ES-I3 (cell line): ENCODE measurements at regions not wholly inside any gene's neighbourhood (a gene's known extent, or its start where the extent isn't known, plus 50 kb on each side); places are given as distances from the start of the nearest gene placed in this dataset.

Experiments
- H3K36me3 ChIP-seq: 2 replicates; pipeline ENCODE4 v1.6.1; 2013; ENCODE audit warnings: mild to moderate bottlenecking, low read length, control low read depth, moderate library complexity; ENCODE audit not compliant: insufficient read depth
- H3K4me1 ChIP-seq: 2 replicates; pipeline ENCODE4 v1.6.1; 2013; ENCODE audit warnings: mild to moderate bottlenecking, control low read depth, low read length; ENCODE audit not compliant: insufficient read depth
- H3K9ac ChIP-seq: 2 replicates; pipeline ENCODE4 v1.6.1; 2013; ENCODE audit warnings: low read depth, mild to moderate bottlenecking, low read length, moderate library complexity
- H3K9me3 ChIP-seq: 2 replicates; pipeline ENCODE4 v1.6.1; 2013; ENCODE audit warnings: mild to moderate bottlenecking, low read length, moderate library complexity; ENCODE audit not compliant: control insufficient read depth, insufficient read depth

- no peak overlapping the region for H3K9ac ChIP-seq
- no peaks in the 10 kb centered on the region for H3K36me3 ChIP-seq
- H3K9me3 ChIP-seq, result no peaks in the 10 kb centered on the region
- H3K4me1 ChIP-seq, result no peaks in the 10 kb centered on the region
Measured at GRCh38 chr2:7333189-7333765, 416.1 kb downstream of the RNF144A start.

GRCh38 chr2:7333960-7334493 lies 416.8 kb downstream of the RNF144A start:
- Histone ChIP-seq H3K9me3 (no peaks in the 10 kb centered on the region), H3K36me3 (no peaks in the 10 kb centered on the region), H3K9ac (no peak overlapping the region), H3K4me1 (no peaks in the 10 kb centered on the region)

GRCh38 chr2:7338961-7339360 lies 421.7 kb downstream of the RNF144A start:
- Histone ChIP-seq H3K9me3 (no peaks in the 10 kb centered on the region), H3K4me1 (no peaks in the 10 kb centered on the region), H3K36me3 (no peaks in the 10 kb centered on the region), H3K9ac (no peak overlapping the region)

GRCh38 chr2:7346336-7346735 lies 429.1 kb downstream of the RNF144A start:
- Histone ChIP-seq H3K36me3 (no peaks in the 10 kb centered on the region), H3K9ac (no peak overlapping the region), H3K4me1 (no peaks in the 10 kb centered on the region), H3K9me3 (no peaks in the 10 kb centered on the region)

GRCh38 chr2:7348761-7349160 lies 431.5 kb downstream of the RNF144A start:
- no peaks in the 10 kb centered on the region for H3K36me3 ChIP-seq
- H3K9me3 ChIP-seq, result no peaks in the 10 kb centered on the region
- no peaks in the 10 kb centered on the region for H3K4me1 ChIP-seq
- no peak overlapping the region for H3K9ac ChIP-seq

GRCh38 chr2:7352191-7352590 lies 435.0 kb downstream of the RNF144A start:
- H3K9ac ChIP-seq, result no peak overlapping the region

GRCh38 chr2:7353571-7353970 lies 436.4 kb downstream of the RNF144A start:
- no peak overlapping the region for H3K9ac ChIP-seq
- H3K36me3 ChIP-seq, result no peaks in the 10 kb centered on the region
- no peaks in the 10 kb centered on the region for H3K9me3 ChIP-seq
- H3K4me1 ChIP-seq, result no peaks in the 10 kb centered on the region

More at GRCh38 chr2:7352191-7352590, 435.0 kb downstream of the RNF144A start:
- H3K4me1 ChIP-seq, result no peaks in the 10 kb centered on the region
- no peaks in the 10 kb centered on the region for H3K9me3 ChIP-seq
- H3K36me3 ChIP-seq, result no peaks in the 10 kb centered on the region

- H3K4me1 ChIP-seq, result no peaks in the 10 kb centered on the region
- H3K9me3 ChIP-seq, result no peaks in the 10 kb centered on the region
- no peaks in the 10 kb centered on the region for H3K36me3 ChIP-seq
Measured at GRCh38 chr2:7355781-7356180, 438.6 kb downstream of the RNF144A start.

GRCh38 chr2:7356909-7357584 lies 439.8 kb downstream of the RNF144A start:
- Histone ChIP-seq H3K9me3 (no peaks in the 10 kb centered on the region), H3K4me1 (no peaks in the 10 kb centered on the region), H3K36me3 (no peaks in the 10 kb centered on the region), H3K9ac (no peak overlapping the region)

More at GRCh38 chr2:7355781-7356180, 438.6 kb downstream of the RNF144A start:
- no peak overlapping the region for H3K9ac ChIP-seq

- no peaks in the 10 kb centered on the region for H3K4me1 ChIP-seq
- H3K36me3 ChIP-seq, result no peaks in the 10 kb centered on the region
- H3K9me3 ChIP-seq, result no peaks in the 10 kb centered on the region
- no peak overlapping the region for H3K9ac ChIP-seq
Measured at GRCh38 chr2:7357993-7358392, 440.8 kb downstream of the RNF144A start.

- Histone ChIP-seq H3K4me1 (no peaks in the 10 kb centered on the region), H3K36me3 (no peaks in the 10 kb centered on the region), H3K9ac (no peak overlapping the region), H3K9me3 (no peaks in the 10 kb centered on the region)
Measured at GRCh38 chr2:7358865-7359447, 441.7 kb downstream of the RNF144A start.

- no peaks in the 10 kb centered on the region for H3K9me3 ChIP-seq
- no peaks in the 10 kb centered on the region for H3K4me1 ChIP-seq
- H3K36me3 ChIP-seq, result no peaks in the 10 kb centered on the region
- no peak overlapping the region for H3K9ac ChIP-seq
Measured at GRCh38 chr2:7363906-7364305, 446.7 kb downstream of the RNF144A start.

- Histone ChIP-seq H3K9me3 (no peaks in the 10 kb centered on the region), H3K9ac (no peak overlapping the region), H3K36me3 (no peaks in the 10 kb centered on the region), H3K4me1 (no peaks in the 10 kb centered on the region)
Measured at GRCh38 chr2:7368211-7368610, 451.0 kb downstream of the RNF144A start.

GRCh38 chr2:7373156-7373555 lies 455.9 kb downstream of the RNF144A start:
- Histone ChIP-seq H3K4me1 (no peaks in the 10 kb centered on the region), H3K9ac (no peak overlapping the region), H3K9me3 (no peaks in the 10 kb centered on the region), H3K36me3 (no peaks in the 10 kb centered on the region)

- H3K9me3 ChIP-seq, result no peaks in the 10 kb centered on the region
- H3K9ac ChIP-seq, result no peak overlapping the region
- no peaks in the 10 kb centered on the region for H3K36me3 ChIP-seq
- H3K4me1 ChIP-seq, result no peaks in the 10 kb centered on the region
Measured at GRCh38 chr2:7375901-7376300, 458.7 kb downstream of the RNF144A start.
